Spleen (tissue), 7 donors: ENCODE measurements at regions not wholly inside any gene's neighbourhood (a gene's known extent, or its start where the extent isn't known, plus 50 kb on each side); places are given as distances from the start of the nearest gene placed in this dataset.

ENCODE experiments used
- POLR2A ChIP-seq, 3 donors: fragments of 450-650 bp; IDR thresholded peaks; one replicate each; pipeline ENCODE4 v1.5.1; 2017; ENCODE audit warnings: antibody characterized with exemption in 3 of 3, mild to moderate bottlenecking in 1 of 3
- TF ChIP-seq, protein P1 (sequence below), 11 experiments: fragments of 200-600 bp in 7 of 11; fragments of 450-650 bp in 4 of 11; sonication (generic) in 4 of 11; IDR thresholded peaks in 8 of 11; conservative IDR thresholded peaks in 3 of 11; 1 replicate in 7 of 11; 2 replicates in 4 of 11; pipeline versions ENCODE4 v1.4.0 to v1.8.0; 2016 to 2021; ENCODE audit warnings: antibody characterized with exemption in 11 of 11, inconsistent platforms in 4 of 11, mild to moderate bottlenecking in 1 of 11
- donor health status: DM: no; HTN: no; CAD: no; lungs with moderate emphysema.
- donor health status: DM: no; HTN: no; CAD: no.
- donor health status: DM: no; HTN: no; CAD: no.

DNA sequence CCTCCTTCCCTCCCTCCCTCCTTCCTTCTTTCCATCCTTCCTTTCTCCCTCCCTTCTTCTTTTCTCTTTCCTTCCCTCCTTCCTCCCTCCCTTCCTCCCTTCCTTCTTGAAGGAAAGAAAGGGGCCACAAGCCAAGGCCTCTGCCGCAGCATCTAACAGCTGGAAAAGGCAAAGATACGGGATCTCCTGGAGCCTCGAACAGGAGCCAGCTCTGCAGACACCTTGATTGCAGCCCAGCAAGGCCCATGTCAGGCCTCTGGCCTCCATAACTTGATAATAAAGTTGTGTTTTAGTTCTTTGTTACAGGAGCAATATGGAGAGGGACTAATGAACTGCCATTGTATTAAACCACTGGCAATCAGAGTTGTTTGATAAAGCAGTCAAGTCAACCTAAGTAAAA is 348.9 kb upstream of the B3GAT1 start:
- TF ChIP-seq, protein P1, sequence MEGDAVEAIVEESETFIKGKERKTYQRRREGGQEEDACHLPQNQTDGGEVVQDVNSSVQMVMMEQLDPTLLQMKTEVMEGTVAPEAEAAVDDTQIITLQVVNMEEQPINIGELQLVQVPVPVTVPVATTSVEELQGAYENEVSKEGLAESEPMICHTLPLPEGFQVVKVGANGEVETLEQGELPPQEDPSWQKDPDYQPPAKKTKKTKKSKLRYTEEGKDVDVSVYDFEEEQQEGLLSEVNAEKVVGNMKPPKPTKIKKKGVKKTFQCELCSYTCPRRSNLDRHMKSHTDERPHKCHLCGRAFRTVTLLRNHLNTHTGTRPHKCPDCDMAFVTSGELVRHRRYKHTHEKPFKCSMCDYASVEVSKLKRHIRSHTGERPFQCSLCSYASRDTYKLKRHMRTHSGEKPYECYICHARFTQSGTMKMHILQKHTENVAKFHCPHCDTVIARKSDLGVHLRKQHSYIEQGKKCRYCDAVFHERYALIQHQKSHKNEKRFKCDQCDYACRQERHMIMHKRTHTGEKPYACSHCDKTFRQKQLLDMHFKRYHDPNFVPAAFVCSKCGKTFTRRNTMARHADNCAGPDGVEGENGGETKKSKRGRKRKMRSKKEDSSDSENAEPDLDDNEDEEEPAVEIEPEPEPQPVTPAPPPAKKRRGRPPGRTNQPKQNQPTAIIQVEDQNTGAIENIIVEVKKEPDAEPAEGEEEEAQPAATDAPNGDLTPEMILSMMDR (IDR thresholded peaks at IDR 0.05 in 8 of 11, conservative IDR thresholded peaks at IDR 0.05 in 3 of 11): no peak
- no peak for TF ChIP-seq POLR2A (IDR thresholded peaks at IDR 0.05)
